ENCODE measurements at regions not wholly inside any gene's neighbourhood (a gene's known extent, or its start where the extent isn't known, plus 50 kb on each side); places are given as distances from the start of the nearest gene placed in this dataset.

DNA sequence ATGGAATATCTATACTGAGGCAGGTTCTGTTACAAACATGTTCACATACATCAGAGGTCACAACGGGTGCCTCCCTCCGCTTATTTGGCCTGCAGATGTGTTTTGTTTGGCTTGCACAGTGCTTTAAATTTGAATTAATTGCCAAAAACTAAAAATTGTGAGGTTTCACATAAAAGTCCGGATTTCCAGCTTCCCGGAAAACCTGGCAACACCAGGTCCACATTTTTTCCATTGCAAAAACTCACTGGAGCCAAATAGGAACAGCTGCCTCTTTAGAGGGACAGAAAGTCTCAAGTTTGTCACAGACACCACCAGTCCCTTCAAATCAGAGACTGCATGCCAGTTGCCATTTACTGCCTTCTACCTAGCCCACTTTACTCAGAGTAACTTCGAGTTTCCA lies 205.9 kb upstream of the MDFIC2 start:
- TF ChIP-seq CTCF (IDR thresholded peaks at IDR 0.05; ENCODE audit: borderline replicate concordance, extremely low read depth, low read length, poor library complexity, severe bottlenecking) (no peak), EZH2 (IDR thresholded peaks at IDR 0.05; ENCODE audit: borderline replicate concordance, low read depth, low read length, severe bottlenecking) (no peak)
